Panc1 (cell line): ENCODE measurements at regions not wholly inside any gene's neighbourhood (a gene's known extent, or its start where the extent isn't known, plus 50 kb on each side); places are given as distances from the start of the nearest gene placed in this dataset.
A peak's percentile ranks its signal among the peaks of the same experiment; 100 is the strongest.

Source experiments
- ATAC-seq: fragments of 200-7000 bp; cut with Tn5 transposase; 2 replicates; pipeline ENCODE4 v1.9.1; 2020; ENCODE audit warnings: mild to moderate bottlenecking, moderate library complexity
- BruUV-seq: library from RNA; stranded (reverse); fragments of 400-500 nt; replicated peaks from 2 replicates; lab custom pipeline; 2021; lab: Mats Ljungman, UMichigan
- CTCF ChIA-PET: fragments of 300-600 bp; sonication (Branson Sonifier 250); formaldehyde crosslinking; loops from one replicate; lab custom pipeline; 2022; ENCODE audit warnings: antibody characterized with exemption; lab: Charles Lee
- POLR2A ChIA-PET: fragments of 300-600 bp; sonication (Branson Sonifier 250); formaldehyde crosslinking; loops from one replicate; lab custom pipeline; 2022; ENCODE audit warnings: antibody characterized with exemption; lab: Charles Lee
- DNase-seq: peaks from one replicate; pipeline ENCODE4 v3.0.0-alpha.2; 2010; ENCODE audit warnings: low read depth, low spot score
- H3K27ac ChIP-seq: 2 replicates; pipeline ENCODE4 v1.5.1; 2011; ENCODE audit warnings: mild to moderate bottlenecking, low read length, inconsistent platforms
- H3K27me3 ChIP-seq: fragments of 200-500 bp; sonication (Bioruptor generic); 2 replicates; pipeline ENCODE4 v1.6.0; 2014; ENCODE audit warnings: low read length, inconsistent platforms; ENCODE audit not compliant: control insufficient read depth, insufficient read depth
- H3K36me3 ChIP-seq: fragments of 200-500 bp; sonication (Bioruptor generic); 2 replicates; pipeline ENCODE4 v1.5.1; 2014; ENCODE audit warnings: inconsistent platforms, mild to moderate bottlenecking, low read length, moderate library complexity; ENCODE audit not compliant: control insufficient read depth, insufficient read depth
- H3K4me1 ChIP-seq: 2 replicates; pipeline ENCODE4 v1.5.1; 2011; ENCODE audit warnings: inconsistent platforms, mild to moderate bottlenecking, low read length, moderate library complexity; ENCODE audit not compliant: control insufficient read depth, insufficient read depth
- H3K4me3 ChIP-seq, 2 experiments: 2 replicates each; pipeline ENCODE4 v1.5.1; 2011 to 2012; ENCODE audit warnings: low read depth in 2 of 2, low read length in 2 of 2, mild to moderate bottlenecking in 2 of 2, inconsistent platforms in 1 of 2, moderate library complexity in 1 of 2
- H3K9me3 ChIP-seq: fragments of 200-500 bp; sonication (Bioruptor generic); 2 replicates; pipeline ENCODE4 v1.5.1; 2014; ENCODE audit warnings: low read depth, mild to moderate bottlenecking, inconsistent platforms, low read length, moderate library complexity; ENCODE audit not compliant: control insufficient read depth, insufficient read depth
- CTCF ChIP-seq: fragments of 450-650 bp; IDR thresholded peaks from 2 replicates; pipeline ENCODE4 v1.5.1; 2017; ENCODE audit warnings: mild to moderate bottlenecking
- POLR2AphosphoS5 ChIP-seq: IDR thresholded peaks from 2 replicates; pipeline ENCODE4 v1.6.1; 2012; ENCODE audit warnings: mild to moderate bottlenecking, low read depth, low read length, moderate library complexity
- SIN3A ChIP-seq: IDR thresholded peaks from 2 replicates; pipeline ENCODE4 v1.6.1; 2012; ENCODE audit warnings: low read depth, mild to moderate bottlenecking, low read length, moderate library complexity, borderline replicate concordance; ENCODE audit not compliant: insufficient read depth
- TCF7L2 ChIP-seq: IDR thresholded peaks from 2 replicates; pipeline ENCODE4 v1.6.1; 2011; ENCODE audit warnings: mild to moderate bottlenecking, low read depth, low read length, inconsistent platforms
- in situ Hi-C: cut with HindIII; loops from 2 replicates; pipeline ENCODE4 v1.10.0; 2016; ENCODE audit warnings: low sequenced_read_pairs, low pct_unique_long_range_greater_than_20kb
- intact Hi-C: fragments of 100-400 bp; cut with micrococcal nuclease; formaldehyde crosslinking; loops from one replicate; pipeline ENCODE4 v1.10.0; 2022; ENCODE audit not compliant: unreplicated experiment
- TF ChIP-seq, protein P1 (sequence below), 2 experiments: IDR thresholded peaks; 2 replicates each; pipeline ENCODE4 v1.6.1; 2011 to 2012; ENCODE audit warnings: low read depth in 2 of 2, control low read depth in 1 of 2, low read length in 1 of 2, mild to moderate bottlenecking in 1 of 2, moderate library complexity in 1 of 2; ENCODE audit not compliant: insufficient read depth in 1 of 2

GRCh38 chr13:50334944-50335343 is 319.7 kb downstream of the KCNRG start:
- no TSS peak for BruUV-seq
- CTCF ChIA-PET, result no interaction called here

DNA sequence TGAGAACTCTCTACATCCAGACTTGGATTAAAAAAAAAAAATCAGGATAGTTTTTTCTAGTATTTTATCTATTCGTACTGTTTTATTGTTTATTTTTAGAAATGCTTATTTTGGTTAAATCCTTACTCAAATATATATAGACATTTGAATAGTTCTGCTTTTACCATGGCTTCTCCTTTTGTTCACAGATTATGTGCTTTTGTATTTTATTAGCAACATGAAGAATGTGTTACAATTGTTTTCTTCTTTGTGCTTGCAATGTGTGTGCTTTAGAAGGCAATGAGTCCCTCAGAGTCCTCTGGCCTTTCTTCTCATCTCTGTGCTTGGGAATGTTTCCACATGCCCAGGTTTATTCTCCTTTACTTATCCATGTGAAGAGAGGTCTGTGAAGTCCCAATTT is 324.0 kb downstream of the KCNRG start:
- H3K27me3 ChIP-seq, result no peaks in the 10 kb centered on the region
- in situ Hi-C loops (no loop called here), intact Hi-C loops (no loop called here)
- TF ChIP-seq, protein P1, sequence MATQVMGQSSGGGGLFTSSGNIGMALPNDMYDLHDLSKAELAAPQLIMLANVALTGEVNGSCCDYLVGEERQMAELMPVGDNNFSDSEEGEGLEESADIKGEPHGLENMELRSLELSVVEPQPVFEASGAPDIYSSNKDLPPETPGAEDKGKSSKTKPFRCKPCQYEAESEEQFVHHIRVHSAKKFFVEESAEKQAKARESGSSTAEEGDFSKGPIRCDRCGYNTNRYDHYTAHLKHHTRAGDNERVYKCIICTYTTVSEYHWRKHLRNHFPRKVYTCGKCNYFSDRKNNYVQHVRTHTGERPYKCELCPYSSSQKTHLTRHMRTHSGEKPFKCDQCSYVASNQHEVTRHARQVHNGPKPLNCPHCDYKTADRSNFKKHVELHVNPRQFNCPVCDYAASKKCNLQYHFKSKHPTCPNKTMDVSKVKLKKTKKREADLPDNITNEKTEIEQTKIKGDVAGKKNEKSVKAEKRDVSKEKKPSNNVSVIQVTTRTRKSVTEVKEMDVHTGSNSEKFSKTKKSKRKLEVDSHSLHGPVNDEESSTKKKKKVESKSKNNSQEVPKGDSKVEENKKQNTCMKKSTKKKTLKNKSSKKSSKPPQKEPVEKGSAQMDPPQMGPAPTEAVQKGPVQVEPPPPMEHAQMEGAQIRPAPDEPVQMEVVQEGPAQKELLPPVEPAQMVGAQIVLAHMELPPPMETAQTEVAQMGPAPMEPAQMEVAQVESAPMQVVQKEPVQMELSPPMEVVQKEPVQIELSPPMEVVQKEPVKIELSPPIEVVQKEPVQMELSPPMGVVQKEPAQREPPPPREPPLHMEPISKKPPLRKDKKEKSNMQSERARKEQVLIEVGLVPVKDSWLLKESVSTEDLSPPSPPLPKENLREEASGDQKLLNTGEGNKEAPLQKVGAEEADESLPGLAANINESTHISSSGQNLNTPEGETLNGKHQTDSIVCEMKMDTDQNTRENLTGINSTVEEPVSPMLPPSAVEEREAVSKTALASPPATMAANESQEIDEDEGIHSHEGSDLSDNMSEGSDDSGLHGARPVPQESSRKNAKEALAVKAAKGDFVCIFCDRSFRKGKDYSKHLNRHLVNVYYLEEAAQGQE (IDR thresholded peaks at IDR 0.05; ENCODE audit: insufficient read depth in 1 of 2, low read depth in 2 of 2, low read length in 1 of 2), result no peak
- TF ChIP-seq POLR2AphosphoS5, result no peak
- no peak for TF ChIP-seq SIN3A
- no peak for TF ChIP-seq TCF7L2
- TF ChIP-seq CTCF, result no peak
- ATAC-seq (no peak), DNase-seq (no peak)
- H3K27ac ChIP-seq, result no peak overlapping the region; the same call in 1 of the 2 replicates
- H3K9me3 ChIP-seq, result no peaks in the 10 kb centered on the region
- H3K4me3 ChIP-seq, result no peak overlapping the region
- no TSS peak for BruUV-seq
- CTCF ChIA-PET, result no interaction called here
- no peaks in the 10 kb centered on the region for H3K4me1 ChIP-seq
- POLR2A ChIA-PET, result no interaction called here
- H3K36me3 ChIP-seq, result no peaks in the 10 kb centered on the region

More at GRCh38 chr13:50334944-50335343, 319.7 kb downstream of the KCNRG start:
- intact Hi-C loops (no loop called here), in situ Hi-C loops (no loop called here)
- peak overlapping the region; percentile 17; the same call in 1 of the 2 replicates for H3K27ac ChIP-seq
- POLR2A ChIA-PET, result no interaction called here
- no peak overlapping the region for H3K4me3 ChIP-seq
- no peaks in the 10 kb centered on the region for H3K27me3 ChIP-seq
- ATAC-seq (no peak), DNase-seq (no peak)
- no peaks in the 10 kb centered on the region for H3K9me3 ChIP-seq
- H3K4me1 ChIP-seq, result no peaks in the 10 kb centered on the region
- no peaks in the 10 kb centered on the region for H3K36me3 ChIP-seq
- no peak for TF ChIP-seq POLR2AphosphoS5
- TF ChIP-seq TCF7L2, result no peak
- TF ChIP-seq CTCF, result no peak
- TF ChIP-seq, protein P1 (IDR thresholded peaks at IDR 0.05; ENCODE audit: insufficient read depth in 1 of 2, low read depth in 2 of 2, low read length in 1 of 2), result no peak
- TF ChIP-seq SIN3A, result no peak
